DND-41 (cell line): ENCODE measurements at regions not wholly inside any gene's neighbourhood (a gene's known extent, or its start where the extent isn't known, plus 50 kb on each side); places are given as distances from the start of the nearest gene placed in this dataset.
A peak's percentile ranks its signal among the peaks of the same experiment; 100 is the strongest.
"Not testable (repeated sequence)": the region's sequence is repeated elsewhere in the genome, so short reads cannot be mapped to it uniquely, and the experiment has no call there.

Experiments used
- ATAC-seq: fragments of 200-7000 bp; cut with Tn5 transposase; 3 replicates; pipeline ENCODE4 v1.9.1; 2021; ENCODE audit warnings: low read depth; ENCODE audit not compliant: insufficient read depth
- DNase-seq: peaks from one replicate; pipeline ENCODE4 v3.0.0-alpha.2; 2020
- H2AFZ ChIP-seq: 2 replicates; pipeline ENCODE4 v1.6.0; 2012; ENCODE audit warnings: low read depth, low read length
- H3K27ac ChIP-seq: 2 replicates; pipeline ENCODE4 v1.5.1; 2012; ENCODE audit warnings: low read length, inconsistent platforms
- H3K27me3 ChIP-seq: fragments of 200-600 bp; sonication (generic); 2 replicates; pipeline ENCODE4 v1.6.0; 2012; ENCODE audit warnings: low read length, mild to moderate bottlenecking, inconsistent platforms; ENCODE audit not compliant: insufficient read depth, poor library complexity
- H3K36me3 ChIP-seq: 2 replicates; pipeline ENCODE4 v1.5.1; 2012; ENCODE audit warnings: low read length, inconsistent platforms; ENCODE audit not compliant: insufficient read depth
- H3K4me1 ChIP-seq: 2 replicates; pipeline ENCODE4 v1.5.1; 2012; ENCODE audit warnings: mild to moderate bottlenecking, low read length; ENCODE audit not compliant: insufficient read depth
- H3K4me2 ChIP-seq: 2 replicates; pipeline ENCODE4 v1.6.0; 2012; ENCODE audit warnings: mild to moderate bottlenecking, moderate library complexity, low read length, inconsistent platforms; ENCODE audit not compliant: insufficient read depth
- H3K4me3 ChIP-seq, 2 experiments: fragments of 200-600 bp in 1 of 2; shearing (Covaris generic) in 1 of 2; 2 replicates each; pipeline ENCODE4 v1.5.1; 2012 to 2016; ENCODE audit warnings: inconsistent platforms in 2 of 2, low read length in 2 of 2, mild to moderate bottlenecking in 2 of 2, low read depth in 1 of 2, moderate library complexity in 1 of 2
- H3K79me2 ChIP-seq: 2 replicates; pipeline ENCODE4 v1.6.0; 2012; ENCODE audit warnings: low read length, inconsistent platforms; ENCODE audit not compliant: insufficient read depth
- H3K9ac ChIP-seq: 2 replicates; pipeline ENCODE4 v1.6.0; 2012; ENCODE audit warnings: low read depth, mild to moderate bottlenecking, inconsistent platforms, low read length, moderate library complexity
- H3K9me3 ChIP-seq: 2 replicates; pipeline ENCODE4 v1.5.1; 2012; ENCODE audit warnings: low read length, moderate library complexity, mild to moderate bottlenecking, inconsistent platforms; ENCODE audit not compliant: insufficient read depth, severe bottlenecking
- H4K20me1 ChIP-seq: 2 replicates; pipeline ENCODE4 v1.6.0; 2012; ENCODE audit warnings: low read length; ENCODE audit not compliant: insufficient read depth
- CTCF ChIP-seq: IDR thresholded peaks from 2 replicates; pipeline ENCODE4 v1.5.1; 2012; ENCODE audit warnings: borderline replicate concordance, low read length, moderate library complexity, mild to moderate bottlenecking; ENCODE audit not compliant: poor library complexity, severe bottlenecking; ENCODE audit errors: extremely low read depth
- EZH2 ChIP-seq: IDR thresholded peaks from 3 replicates; pipeline ENCODE4 v1.6.1; 2012; ENCODE audit warnings: borderline replicate concordance, low read depth, mild to moderate bottlenecking, moderate library complexity, low read length, inconsistent platforms; ENCODE audit not compliant: severe bottlenecking

- H4K20me1 ChIP-seq = no peaks in the 10 kb centered on the region
- H3K9me3 ChIP-seq = no peaks in the 10 kb centered on the region
- TF ChIP-seq CTCF (no peak), EZH2 (no peak)
- peak; percentile 25 for DNase-seq
- no peak overlapping the region for H3K27ac ChIP-seq
- peak; percentile 85 for ATAC-seq
- H3K36me3 ChIP-seq = no peaks in the 10 kb centered on the region
- no peak overlapping the region for H3K4me3 ChIP-seq
- H3K79me2 ChIP-seq = no peaks in the 10 kb centered on the region
- H3K9ac ChIP-seq = no peak overlapping the region
- no peaks in the 10 kb centered on the region for H3K27me3 ChIP-seq
- H3K4me1 ChIP-seq = no peaks in the 10 kb centered on the region
- H3K4me2 ChIP-seq = no peak overlapping the region
- H2AFZ ChIP-seq = no peak overlapping the region
These were observed 233.1 kb upstream of the RASA1 start for GRCh38 chr5:87034557-87034956.

GRCh38 chr5:87042554-87042953 is 225.1 kb upstream of the RASA1 start:
- Histone ChIP-seq H3K4me3 (no peak overlapping the region), H3K27ac (no peak overlapping the region), H3K4me2 (no peak overlapping the region), H3K4me1 (no peaks in the 10 kb centered on the region), H3K79me2 (no peaks in the 10 kb centered on the region), H3K36me3 (no peaks in the 10 kb centered on the region), H3K9me3 (no peaks in the 10 kb centered on the region), H3K27me3 (no peaks in the 10 kb centered on the region), H3K9ac (no peak overlapping the region), H4K20me1 (no peaks in the 10 kb centered on the region), H2AFZ (no peak overlapping the region)
- DNase-seq (no peak), ATAC-seq (no peak)
- TF ChIP-seq CTCF (no peak), EZH2 (no peak)

GRCh38 chr5:87048156-87048555 is 219.5 kb upstream of the RASA1 start:
- Histone ChIP-seq H3K4me3 (no peak overlapping the region), H3K79me2 (no peaks in the 10 kb centered on the region), H3K27me3 (no peaks in the 10 kb centered on the region), H3K4me2 (no peak overlapping the region), H3K27ac (no peak overlapping the region), H3K4me1 (no peaks in the 10 kb centered on the region), H3K9ac (no peak overlapping the region), H2AFZ (no peak overlapping the region; the same call in 1 of the 2 replicates), H3K36me3 (no peaks in the 10 kb centered on the region), H3K9me3 (no peaks in the 10 kb centered on the region), H4K20me1 (no peaks in the 10 kb centered on the region)
- TF ChIP-seq EZH2 (no peak), CTCF (no peak)
- ATAC-seq (no peak), DNase-seq (no peak)

- not testable (repeated sequence) for H3K4me1 ChIP-seq, ATAC-seq, H3K27ac ChIP-seq, H3K9me3 ChIP-seq, H3K79me2 ChIP-seq, H3K36me3 ChIP-seq, H3K9ac ChIP-seq, H3K4me3 ChIP-seq, H4K20me1 ChIP-seq, DNase-seq, H2AFZ ChIP-seq, H3K27me3 ChIP-seq, H3K4me2 ChIP-seq
These were observed 218.7 kb upstream of the RASA1 start for GRCh38 chr5:87049012-87049411.
